CD4-positive, alpha-beta T cell treated with Interleukin-15 for 1 hour (primary cell): ENCODE measurements at regions not wholly inside any gene's neighbourhood (a gene's known extent, or its start where the extent isn't known, plus 50 kb on each side); places are given as distances from the start of the nearest gene placed in this dataset.

Experiments used
- DNase-seq: peaks from one replicate; pipeline ENCODE4 v3.0.0-alpha.2; 2020

DNA sequence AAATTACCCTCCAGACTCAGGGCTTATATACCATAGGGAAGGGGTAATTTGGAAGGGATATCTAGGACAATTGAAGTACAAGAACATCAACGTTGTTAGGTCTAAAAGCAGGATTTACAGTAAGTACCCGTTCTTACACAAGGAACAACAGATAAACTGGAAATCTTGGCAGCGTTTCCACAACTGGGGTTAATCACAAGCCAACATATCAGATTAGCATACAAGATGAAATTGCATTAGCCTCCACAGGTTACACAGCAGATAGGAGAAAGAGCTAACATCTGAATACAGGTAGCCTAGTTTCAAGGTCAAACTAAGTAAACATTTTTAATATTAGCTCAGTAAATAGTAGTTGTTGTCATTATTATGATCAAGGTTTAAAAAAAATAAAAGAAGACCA lies 1214.0 kb upstream of the PCDH20 start:
- no peak for DNase-seq

- DNase-seq, result no peak
These were observed 1211.6 kb upstream of the PCDH20 start for GRCh38 chr13:62627226-62627625.

- DNase-seq, result no peak
These were observed 1211.1 kb upstream of the PCDH20 start for GRCh38 chr13:62626771-62627170.

- DNase-seq, result no peak
These were observed 1209.7 kb upstream of the PCDH20 start for GRCh38 chr13:62625214-62625881.

DNA sequence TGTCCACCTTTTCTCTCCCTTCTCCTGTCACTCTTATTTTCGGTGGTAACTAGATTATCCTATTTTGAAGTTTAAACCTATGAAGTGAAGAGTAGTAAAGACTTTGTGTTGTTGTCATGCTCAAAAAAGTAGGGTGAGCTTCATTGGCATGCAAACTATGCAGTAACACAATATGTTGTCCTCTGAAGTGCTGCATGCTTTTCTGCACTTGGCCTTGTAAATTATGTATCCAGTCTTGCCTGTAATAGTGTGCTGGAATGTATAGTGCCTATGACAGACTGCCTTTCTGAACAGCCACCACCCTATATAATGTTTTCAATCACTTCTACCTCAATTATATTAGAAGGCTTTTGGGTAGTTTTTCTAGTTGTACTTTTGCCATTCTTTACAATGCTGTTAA lies 1198.2 kb upstream of the PCDH20 start:
- no peak for DNase-seq

DNA sequence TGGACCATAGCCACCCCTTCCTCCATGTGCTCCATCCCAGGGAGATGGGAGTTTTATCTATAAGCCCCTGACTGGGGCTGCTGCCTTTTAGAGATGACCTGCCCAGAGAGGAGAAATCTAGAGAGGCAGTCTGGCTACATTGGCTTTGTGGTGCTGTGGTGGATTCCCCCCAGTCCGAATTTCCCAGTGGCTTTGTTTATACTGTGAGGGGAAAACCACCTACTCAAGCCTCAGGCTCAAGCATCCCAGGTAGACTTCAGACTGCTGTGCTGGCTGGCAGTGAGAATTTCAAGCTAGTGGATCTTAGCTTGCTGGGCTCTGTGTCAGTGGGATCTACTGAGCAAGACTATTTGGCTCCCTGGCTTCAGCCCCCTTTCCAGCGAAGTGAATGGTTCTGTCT lies 1195.7 kb upstream of the PCDH20 start:
- DNase-seq, result no peak

DNA sequence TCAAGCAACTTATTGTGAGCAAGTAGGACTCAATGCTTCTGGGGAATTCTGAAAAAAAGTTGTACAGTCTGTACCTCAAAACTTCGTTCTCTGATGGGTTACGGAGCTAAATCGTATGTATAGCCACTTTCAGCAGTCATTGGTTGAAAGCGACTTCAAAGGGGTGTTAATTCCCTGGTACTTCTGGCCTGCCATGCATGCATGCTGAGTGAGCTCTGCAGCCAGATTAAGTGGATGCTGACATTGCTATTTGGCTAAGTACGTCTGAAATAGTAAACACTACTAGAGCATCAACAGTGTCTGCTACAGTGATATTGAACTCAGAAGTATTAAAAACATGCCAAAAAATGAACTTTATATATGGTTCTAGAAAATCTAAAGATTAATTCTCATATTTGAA lies 1183.1 kb upstream of the PCDH20 start:
- DNase-seq, result no peak

- DNase-seq, result no peak
These were observed 1180.3 kb upstream of the PCDH20 start for GRCh38 chr13:62595976-62596375.

DNA sequence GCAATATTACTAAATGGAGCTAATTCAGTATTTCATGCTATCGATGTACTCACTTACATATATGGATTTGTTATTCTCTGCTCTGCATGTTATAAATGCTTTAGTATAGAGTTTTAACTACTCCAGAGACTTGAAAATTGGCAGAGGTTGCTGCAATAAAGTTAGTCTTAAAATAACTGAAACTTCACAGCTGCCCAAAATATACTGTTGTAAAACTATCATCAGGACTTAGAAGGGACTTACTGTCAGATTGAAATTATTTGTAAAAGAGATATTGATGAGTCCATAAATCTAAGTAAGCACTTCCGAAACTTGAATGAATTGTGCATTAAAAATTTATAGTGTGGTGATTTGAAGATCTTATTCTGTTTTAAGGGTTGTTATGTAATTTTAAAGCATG lies 1178.2 kb upstream of the PCDH20 start:
- no peak for DNase-seq

DNA sequence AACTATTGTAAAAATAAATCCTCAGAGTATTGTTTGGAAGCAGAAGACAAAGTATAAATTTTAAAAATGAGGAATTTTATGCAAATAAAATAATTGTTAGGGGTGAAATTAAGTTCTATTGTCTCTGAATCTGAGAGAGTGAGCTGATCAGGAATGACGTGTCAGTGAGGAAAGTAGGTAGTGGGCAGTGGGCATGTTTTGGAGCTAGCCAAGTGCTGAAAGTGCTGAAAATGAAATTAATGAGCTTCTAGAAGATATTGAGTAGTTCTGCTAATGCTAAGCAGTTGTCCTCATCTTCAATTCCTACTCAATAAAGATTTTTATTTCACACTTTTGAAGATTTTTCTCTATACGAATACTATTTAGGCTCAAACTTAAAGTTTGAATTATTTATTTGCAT lies 1167.8 kb upstream of the PCDH20 start:
- no peak for DNase-seq

- no peak for DNase-seq
These were observed 1162.8 kb upstream of the PCDH20 start for GRCh38 chr13:62578402-62578801.

DNA sequence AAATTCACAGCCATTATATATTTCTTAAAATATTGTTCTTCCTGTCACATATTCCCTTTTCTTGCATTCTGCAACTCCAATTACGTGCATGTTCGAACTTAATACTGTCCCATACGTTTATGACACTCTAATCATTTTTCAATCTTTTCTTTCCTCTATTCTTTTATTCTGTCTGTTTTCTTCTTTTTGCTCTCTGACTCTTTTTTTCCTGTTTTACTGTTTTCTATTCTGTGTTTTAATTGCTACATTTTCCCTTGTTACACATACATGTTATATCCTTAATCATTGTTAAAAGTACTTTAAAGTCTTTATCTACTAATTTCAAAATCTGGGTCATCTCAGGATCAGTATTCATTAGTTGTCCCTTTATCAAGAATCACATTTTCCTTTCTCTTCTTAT lies 1149.1 kb upstream of the PCDH20 start:
- no peak for DNase-seq

DNA sequence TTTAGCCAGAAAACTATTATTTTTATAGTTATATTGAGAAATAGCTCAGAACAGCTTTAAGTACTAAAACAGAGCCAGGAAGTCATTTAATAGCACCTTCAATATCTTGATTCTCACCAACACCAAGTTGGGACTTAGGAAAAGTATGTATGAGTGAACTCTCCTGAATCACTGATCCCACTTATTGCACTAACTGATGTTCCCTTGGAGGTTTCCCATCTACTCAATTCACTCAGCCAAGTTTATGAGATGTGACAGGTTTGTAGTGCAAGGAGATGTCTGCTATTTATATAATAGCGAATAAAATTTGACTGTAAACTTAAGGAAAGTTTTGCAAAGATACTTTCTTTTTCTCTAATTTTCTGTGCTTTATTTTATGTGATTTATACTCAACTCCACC lies 1147.6 kb upstream of the PCDH20 start:
- DNase-seq, result no peak

GRCh38 chr13:62556978-62557377 lies 1141.3 kb upstream of the PCDH20 start:
- no peak for DNase-seq

DNA sequence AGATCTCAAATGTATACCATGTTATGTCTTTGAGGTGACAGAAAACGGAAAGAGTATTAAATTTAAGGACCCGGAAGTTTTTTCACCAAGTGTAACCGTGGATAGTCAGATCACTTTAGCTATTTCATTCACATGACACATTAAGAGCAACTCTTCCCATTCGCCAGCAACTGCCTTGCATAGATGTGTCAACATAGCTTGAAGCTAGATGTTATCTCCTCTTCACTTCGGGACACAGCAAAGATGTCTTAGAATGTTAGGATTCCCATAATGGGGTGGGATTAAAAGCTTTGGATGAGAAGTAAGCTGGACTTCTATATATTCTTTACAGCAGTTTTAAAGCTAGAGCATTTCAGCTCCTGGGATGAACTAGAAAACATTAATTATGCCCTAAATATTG lies 1135.9 kb upstream of the PCDH20 start:
- DNase-seq, result no peak

DNA sequence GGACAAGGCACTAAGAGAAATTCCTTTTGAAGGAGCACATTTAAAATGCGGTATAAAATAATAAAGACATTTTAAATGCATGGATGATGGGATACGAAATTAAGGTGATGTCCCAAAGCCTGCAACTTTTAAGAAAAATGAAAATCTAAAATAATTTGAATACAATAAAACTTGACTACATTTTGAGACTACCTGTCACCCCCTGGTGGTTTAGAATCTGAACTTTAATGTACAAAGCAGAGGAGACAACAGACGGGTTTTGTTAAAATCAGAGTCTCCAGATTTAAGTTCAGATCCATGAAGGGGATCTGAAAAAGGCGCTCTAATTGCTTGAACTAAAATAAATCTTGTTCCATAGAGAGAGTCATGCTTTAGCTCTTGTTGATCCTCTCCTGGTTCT lies 1129.3 kb upstream of the PCDH20 start:
- no peak for DNase-seq

GRCh38 chr13:62537593-62537992 lies 1121.9 kb upstream of the PCDH20 start:
- DNase-seq, result no peak

DNA sequence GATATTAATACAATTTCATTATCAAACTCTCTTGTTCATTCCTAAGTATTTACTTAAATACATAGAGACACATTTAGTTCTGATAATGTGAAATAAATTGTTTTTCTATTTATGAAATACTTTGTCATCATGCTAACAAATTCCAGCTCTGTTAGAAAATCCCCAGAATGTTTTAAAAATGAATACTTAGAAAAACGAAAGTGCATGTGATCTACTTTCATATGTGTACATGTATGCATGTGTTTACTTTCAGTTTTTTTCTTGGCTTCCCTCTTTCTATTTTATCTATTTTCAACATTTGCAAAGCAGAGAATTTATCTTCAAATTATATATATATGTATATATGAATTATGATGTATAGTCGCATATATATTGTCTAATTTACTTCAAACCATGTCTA lies 1110.0 kb upstream of the PCDH20 start:
- no peak for DNase-seq

DNA sequence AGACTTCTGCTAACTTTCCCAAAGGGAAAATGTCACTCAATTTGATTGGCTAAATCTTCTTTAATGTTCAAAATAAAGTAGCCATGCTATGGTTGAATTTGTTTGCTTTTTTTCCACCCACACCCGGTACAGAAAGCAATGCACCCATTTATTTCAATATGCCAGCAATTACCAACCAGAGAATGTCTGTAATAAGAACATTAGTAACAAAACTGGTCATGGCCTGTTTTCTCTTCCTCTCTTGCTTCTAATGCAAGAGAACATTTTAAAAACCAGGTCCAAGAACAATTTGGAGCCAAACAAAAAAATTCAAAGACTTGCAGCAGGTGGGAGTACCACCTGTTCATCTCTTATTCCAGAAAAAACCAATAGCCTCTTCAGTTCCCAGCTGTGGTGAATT lies 1108.8 kb upstream of the PCDH20 start:
- no peak for DNase-seq

DNA sequence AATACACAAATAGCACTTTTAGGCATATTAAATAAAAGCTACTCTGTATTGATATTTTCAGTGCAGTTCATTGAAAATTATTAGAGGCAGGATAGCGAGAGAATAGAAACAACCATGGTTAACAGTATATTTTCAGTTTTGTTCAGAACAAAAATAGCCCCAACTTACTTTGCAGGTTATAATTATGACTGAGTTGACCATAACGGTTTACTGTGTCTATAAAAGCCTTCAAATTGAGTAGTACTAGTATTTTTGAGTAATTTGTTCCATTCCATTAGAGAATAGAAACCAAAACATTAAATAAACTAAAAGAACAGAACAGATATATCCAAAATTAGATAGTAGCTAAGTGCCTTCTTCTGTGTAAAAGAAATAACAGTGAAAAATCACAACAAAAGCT lies 1108.4 kb upstream of the PCDH20 start:
- DNase-seq, result no peak

GRCh38 chr13:62512194-62513141 lies 1096.8 kb upstream of the PCDH20 start:
- DNase-seq, result no peak

GRCh38 chr13:62510906-62511655 lies 1095.4 kb upstream of the PCDH20 start:
- DNase-seq, result no peak

DNA sequence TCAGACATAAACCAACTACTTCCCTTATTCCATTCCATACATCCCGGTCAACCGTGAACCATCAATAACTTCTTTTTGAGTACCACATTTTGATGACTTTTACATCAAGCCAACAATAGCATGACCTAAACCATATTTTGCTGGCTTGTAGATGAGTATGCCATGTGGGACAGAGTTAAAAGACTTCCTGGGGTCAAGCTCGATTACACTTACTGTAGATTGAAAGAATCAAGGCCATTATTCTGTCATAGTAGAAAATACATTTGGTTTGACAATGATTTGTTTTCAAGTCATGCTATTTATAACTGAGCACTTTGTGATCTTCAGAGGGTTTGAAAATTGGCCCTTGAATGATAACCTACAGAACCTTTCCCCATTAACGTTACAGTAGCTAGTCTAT lies 1086.9 kb upstream of the PCDH20 start:
- no peak for DNase-seq

GRCh38 chr13:62489731-62490130 lies 1074.1 kb upstream of the PCDH20 start:
- DNase-seq, result no peak
